GM23338 (cell line): ENCODE measurements at regions not wholly inside any gene's neighbourhood (a gene's known extent, or its start where the extent isn't known, plus 50 kb on each side); places are given as distances from the start of the nearest gene placed in this dataset.

Experiments
- ATAC-seq: fragments of 200-7000 bp; cut with Tn5 transposase; 3 replicates; pipeline ENCODE4 v1.9.1; 2020
- DNase-seq: peaks from one replicate; pipeline ENCODE4 v3.0.0-alpha.2; 2015; ENCODE audit warnings: low spot score
- H2AFZ ChIP-seq: fragments of 200-600 bp; sonication (generic); 2 replicates; pipeline ENCODE4 v1.8.0; 2016; ENCODE audit warnings: antibody characterized with exemption, mild to moderate bottlenecking, moderate library complexity
- H3F3A ChIP-seq: fragments of 200-600 bp; sonication (generic); replicated peaks from 2 replicates; pipeline ENCODE4 v1.8.0; 2017; ENCODE audit warnings: antibody characterized with exemption, mixed run types, low read depth
- H3K27ac ChIP-seq: fragments of 200-600 bp; sonication (generic); 2 replicates; pipeline ENCODE4 v1.6.1; 2016; ENCODE audit warnings: low read depth
- H3K27me3 ChIP-seq: fragments of 200-600 bp; sonication (generic); 2 replicates; pipeline ENCODE4 v1.8.0; 2016; ENCODE audit warnings: mild to moderate bottlenecking, mixed run types, moderate library complexity; ENCODE audit not compliant: insufficient read depth
- H3K36me3 ChIP-seq: fragments of 200-600 bp; sonication (generic); 2 replicates; pipeline ENCODE4 v1.8.0; 2016; ENCODE audit warnings: mild to moderate bottlenecking; ENCODE audit not compliant: insufficient read depth
- H3K4me1 ChIP-seq: fragments of 200-600 bp; sonication (generic); 2 replicates; pipeline ENCODE4 v1.8.0; 2016; ENCODE audit warnings: mild to moderate bottlenecking, moderate library complexity; ENCODE audit not compliant: insufficient read depth
- H3K4me2 ChIP-seq: fragments of 200-600 bp; sonication (generic); 2 replicates; pipeline ENCODE4 v1.7.1; 2017; ENCODE audit warnings: mixed run types
- H3K4me3 ChIP-seq: fragments of 200-600 bp; sonication (generic); 2 replicates; pipeline ENCODE4 v1.6.1; 2016; ENCODE audit warnings: mixed run types
- H3K79me2 ChIP-seq: fragments of 200-600 bp; sonication (generic); replicated peaks from 2 replicates; pipeline ENCODE4 v1.8.0; 2017; ENCODE audit warnings: mild to moderate bottlenecking; ENCODE audit not compliant: insufficient read depth
- H3K9me2 ChIP-seq: fragments of 200-600 bp; sonication (generic); 2 replicates; pipeline ENCODE4 v1.8.0; 2017; ENCODE audit not compliant: insufficient read depth
- H4K20me1 ChIP-seq: fragments of 200-600 bp; sonication (generic); replicated peaks from 2 replicates; pipeline ENCODE4 v1.8.0; 2017; ENCODE audit warnings: mild to moderate bottlenecking; ENCODE audit not compliant: insufficient read depth
- H3K27ac Mint-ChIP-seq: 2 replicates; pipeline ENCODE4 v1.8.0; 2020; ENCODE audit warnings: inconsistent platforms, mild to moderate bottlenecking, moderate library complexity, mixed read lengths
- H3K27me3 Mint-ChIP-seq: 3 replicates; pipeline ENCODE4 v1.8.0; 2022; ENCODE audit warnings: low read depth, mild to moderate bottlenecking, moderate library complexity, mixed read lengths, inconsistent platforms; ENCODE audit not compliant: insufficient read depth, poor library complexity
- H3K36me3 Mint-ChIP-seq: 3 replicates; pipeline ENCODE4 v1.8.0; 2021; ENCODE audit warnings: low read depth, mild to moderate bottlenecking, inconsistent platforms, moderate library complexity, mixed read lengths
- H3K4me1 Mint-ChIP-seq: 3 replicates; pipeline ENCODE4 v1.8.0; 2020; ENCODE audit warnings: mild to moderate bottlenecking, inconsistent platforms, mixed read lengths
- H3K4me3 Mint-ChIP-seq: 3 replicates; pipeline ENCODE4 v1.8.0; 2021; ENCODE audit warnings: moderate library complexity, mild to moderate bottlenecking, inconsistent platforms, mixed read lengths
- H3K9me3 Mint-ChIP-seq: 3 replicates; pipeline ENCODE4 v1.8.0; 2020; ENCODE audit warnings: moderate library complexity, mild to moderate bottlenecking, inconsistent platforms, mixed read lengths
- CREB1 ChIP-seq: fragments of 250-450 bp; sonication (Bioruptor Pico); IDR thresholded peaks from 2 replicates; pipeline ENCODE4 v1.5.0; 2020; ENCODE audit warnings: low read depth, mild to moderate bottlenecking, moderate library complexity
- CTCF ChIP-seq, 2 experiments: fragments of 200-600 bp in 1 of 2; sonication (generic) in 1 of 2; conservative IDR thresholded peaks; 2 replicates each; pipeline versions ENCODE4 v1.5.1 to v1.6.1; 2016 to 2017; ENCODE audit warnings: antibody characterized with exemption in 2 of 2, low read depth in 2 of 2, mild to moderate bottlenecking in 2 of 2, moderate library complexity in 1 of 2
- ETS1 ChIP-seq: IDR thresholded peaks from 2 replicates; pipeline ENCODE4 v1.6.1; 2016; ENCODE audit warnings: antibody characterized with exemption
- EZH2 ChIP-seq: fragments of 200-600 bp; sonication (generic); IDR thresholded peaks from one replicate; pipeline ENCODE4 v1.8.0; 2017; ENCODE audit warnings: antibody characterized with exemption, mild to moderate bottlenecking, low read depth; ENCODE audit not compliant: unreplicated experiment
- EZH2phosphoT487 ChIP-seq: fragments of 200-600 bp; sonication (generic); IDR thresholded peaks from one replicate; pipeline ENCODE4 v1.8.1; 2018; ENCODE audit warnings: antibody characterized with exemption; ENCODE audit not compliant: unreplicated experiment
- JUNB ChIP-seq: IDR thresholded peaks from one replicate; pipeline ENCODE4 v1.6.1; 2016; ENCODE audit warnings: antibody characterized with exemption; ENCODE audit not compliant: unreplicated experiment
- NANOG ChIP-seq: IDR thresholded peaks from 2 replicates; pipeline ENCODE4 v1.6.1; 2016; ENCODE audit warnings: antibody characterized with exemption, borderline replicate concordance
- POLR2AphosphoS5 ChIP-seq: IDR thresholded peaks from 2 replicates; pipeline ENCODE4 v1.6.1; 2016; ENCODE audit warnings: antibody characterized with exemption, low read depth
- REST ChIP-seq: IDR thresholded peaks from one replicate; pipeline ENCODE4 v1.6.1; 2018; ENCODE audit warnings: antibody characterized with exemption; ENCODE audit not compliant: unreplicated experiment
- STAT1 ChIP-seq: IDR thresholded peaks from one replicate; pipeline ENCODE4 v1.6.1; 2016; ENCODE audit warnings: antibody characterized with exemption; ENCODE audit not compliant: unreplicated experiment
- ZNF114 ChIP-seq: fragments of 250-450 bp; sonication (Bioruptor Pico); IDR thresholded peaks from 2 replicates; pipeline ENCODE4 v1.5.0; 2020; ENCODE audit warnings: mild to moderate bottlenecking, moderate library complexity
- ZNF331 ChIP-seq: fragments of 250-450 bp; sonication (Bioruptor Pico); IDR thresholded peaks from 2 replicates; pipeline ENCODE4 v1.5.0; 2020; ENCODE audit warnings: low read depth, mild to moderate bottlenecking, moderate library complexity
- ZNF462 ChIP-seq: fragments of 250-450 bp; sonication (Bioruptor Pico); IDR thresholded peaks from 2 replicates; pipeline ENCODE4 v1.5.0; 2020; ENCODE audit warnings: mild to moderate bottlenecking, moderate library complexity

- Histone ChIP-seq H3K4me2 (no peak overlapping the region), H2AFZ (no peak overlapping the region), H3K4me3 (no peak overlapping the region), H3K79me2 (no peaks in the 10 kb centered on the region), H3F3A (no peaks in the 10 kb centered on the region), H3K9me2 (peaks cover 3% of the 10 kb centered on the region; the same call in 1 of the 2 replicates), H3K27me3 (no peaks in the 10 kb centered on the region), H3K4me1 (peaks cover 4% of the 10 kb centered on the region; the same call in 1 of the 2 replicates), H4K20me1 (no peaks in the 10 kb centered on the region), H3K36me3 (no peaks in the 10 kb centered on the region), H3K27ac (no peak overlapping the region)
- ATAC-seq, result no peak
- H3K4me3 Mint-ChIP-seq, result no peak overlapping the region
- DNase-seq, result no peak
- peaks cover 18% of the 10 kb centered on the region for H3K4me1 Mint-ChIP-seq
- H3K27me3 Mint-ChIP-seq, result peaks cover 4% of the 10 kb centered on the region
- TF ChIP-seq ZNF114 (CRISPR knock-in tag) (no peak), CTCF (conservative IDR thresholded peaks at IDR 0.05; ENCODE audit: low read depth in 2 of 2) (no peak), EZH2 (no peak), ZNF462 (CRISPR knock-in tag) (no peak), POLR2AphosphoS5 (no peak), ETS1 (no peak), NANOG (no peak), ZNF331 (CRISPR knock-in tag) (no peak), CREB1 (no peak), STAT1 (no peak), JUNB (no peak), EZH2phosphoT487 (no peak), REST (no peak)
- H3K27ac Mint-ChIP-seq, result no peak overlapping the region
- H3K9me3 Mint-ChIP-seq, result peaks cover 7% of the 10 kb centered on the region; the same call in 2 of the 3 replicates
- no peaks in the 10 kb centered on the region; the same call in 2 of the 3 replicates for H3K36me3 Mint-ChIP-seq
Measured at GRCh38 chr5:9947944-9948343, 301.7 kb downstream of the ATPSCKMT start.
